ENCODE measurements at regions not wholly inside any gene's neighbourhood (a gene's known extent, or its start where the extent isn't known, plus 50 kb on each side); places are given as distances from the start of the nearest gene placed in this dataset.

GRCh38 chr1:239483391-239483790 lies 97.0 kb downstream of the CHRM3 start:
- Histone ChIP-seq H3K4me1 (ENCODE audit: control insufficient read depth, insufficient read depth, low read length) (no peaks in the 10 kb centered on the region), H3K36me3 (ENCODE audit: control insufficient read depth, insufficient read depth, low read length) (no peaks in the 10 kb centered on the region), H3K9me3 (ENCODE audit: control insufficient read depth, insufficient read depth, low read length) (no peaks in the 10 kb centered on the region), H3K27me3 (ENCODE audit: control insufficient read depth, insufficient read depth, low read length) (no peaks in the 10 kb centered on the region), H3K9ac (ENCODE audit: low read depth, low read length) (no peak overlapping the region), H3K4me3 (ENCODE audit: low read depth, low read length) (no peak overlapping the region)

GRCh38 chr1:239493811-239494414 lies 107.5 kb downstream of the CHRM3 start:
- H3K9me3 ChIP-seq (ENCODE audit: control insufficient read depth, insufficient read depth, low read length): no peaks in the 10 kb centered on the region

DNA sequence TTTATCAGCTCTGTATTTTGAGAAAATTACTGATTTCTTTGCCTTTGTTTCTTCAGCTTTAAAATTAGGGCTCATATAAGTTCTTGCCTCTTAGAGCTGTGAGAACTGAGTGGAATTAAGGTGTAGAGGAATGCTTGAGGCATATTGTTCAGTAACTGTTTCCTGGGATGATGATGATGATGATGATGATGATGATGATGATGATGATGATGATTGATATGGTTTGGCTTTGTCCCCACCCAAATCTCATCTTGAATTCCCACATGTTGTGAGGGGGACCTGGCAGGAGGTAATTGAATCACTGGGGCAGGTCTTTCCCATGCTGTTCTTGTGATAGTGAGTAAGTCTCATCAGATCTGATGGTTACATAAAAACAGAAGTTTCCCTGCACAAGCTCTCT lies 118.7 kb downstream of the CHRM3 start:
- no peak overlapping the region for H3K9ac ChIP-seq (ENCODE audit: low read depth, low read length)
- H3K36me3 ChIP-seq (ENCODE audit: control insufficient read depth, insufficient read depth, low read length): no peaks in the 10 kb centered on the region
- no peaks in the 10 kb centered on the region for H3K27me3 ChIP-seq (ENCODE audit: control insufficient read depth, insufficient read depth, low read length)
- no peaks in the 10 kb centered on the region for H3K4me1 ChIP-seq (ENCODE audit: control insufficient read depth, insufficient read depth, low read length)
- H3K4me3 ChIP-seq (ENCODE audit: low read depth, low read length): no peak overlapping the region
- no peaks in the 10 kb centered on the region for H3K9me3 ChIP-seq (ENCODE audit: control insufficient read depth, insufficient read depth, low read length)

More at GRCh38 chr1:239493811-239494414, 107.5 kb downstream of the CHRM3 start:
- Histone ChIP-seq H3K27me3 (ENCODE audit: control insufficient read depth, insufficient read depth, low read length) (no peaks in the 10 kb centered on the region), H3K4me3 (ENCODE audit: low read depth, low read length) (no peak overlapping the region), H3K9ac (ENCODE audit: low read depth, low read length) (no peak overlapping the region), H3K4me1 (ENCODE audit: control insufficient read depth, insufficient read depth, low read length) (no peaks in the 10 kb centered on the region), H3K36me3 (ENCODE audit: control insufficient read depth, insufficient read depth, low read length) (no peaks in the 10 kb centered on the region)

- H3K36me3 ChIP-seq (ENCODE audit: control insufficient read depth, insufficient read depth, low read length): no peaks in the 10 kb centered on the region
- H3K4me3 ChIP-seq (ENCODE audit: low read depth, low read length): no peak overlapping the region
- no peaks in the 10 kb centered on the region for H3K27me3 ChIP-seq (ENCODE audit: control insufficient read depth, insufficient read depth, low read length)
- H3K9me3 ChIP-seq (ENCODE audit: control insufficient read depth, insufficient read depth, low read length): no peaks in the 10 kb centered on the region
- no peaks in the 10 kb centered on the region for H3K4me1 ChIP-seq (ENCODE audit: control insufficient read depth, insufficient read depth, low read length)
- no peak overlapping the region for H3K9ac ChIP-seq (ENCODE audit: low read depth, low read length)
Observed at GRCh38 chr1:239507826-239508225, 121.5 kb downstream of the CHRM3 start.

GRCh38 chr1:239511875-239512274 lies 125.5 kb downstream of the CHRM3 start:
- Histone ChIP-seq H3K36me3 (ENCODE audit: control insufficient read depth, insufficient read depth, low read length) (no peaks in the 10 kb centered on the region), H3K9me3 (ENCODE audit: control insufficient read depth, insufficient read depth, low read length) (no peaks in the 10 kb centered on the region), H3K4me1 (ENCODE audit: control insufficient read depth, insufficient read depth, low read length) (no peaks in the 10 kb centered on the region), H3K4me3 (ENCODE audit: low read depth, low read length) (no peak overlapping the region), H3K27me3 (ENCODE audit: control insufficient read depth, insufficient read depth, low read length) (no peaks in the 10 kb centered on the region), H3K9ac (ENCODE audit: low read depth, low read length) (no peak overlapping the region)

- Histone ChIP-seq H3K36me3 (ENCODE audit: control insufficient read depth, insufficient read depth, low read length) (no peaks in the 10 kb centered on the region), H3K4me3 (ENCODE audit: low read depth, low read length) (no peak overlapping the region), H3K9me3 (ENCODE audit: control insufficient read depth, insufficient read depth, low read length) (no peaks in the 10 kb centered on the region), H3K9ac (ENCODE audit: low read depth, low read length) (no peak overlapping the region), H3K27me3 (ENCODE audit: control insufficient read depth, insufficient read depth, low read length) (no peaks in the 10 kb centered on the region), H3K4me1 (ENCODE audit: control insufficient read depth, insufficient read depth, low read length) (no peaks in the 10 kb centered on the region)
Observed at GRCh38 chr1:239516579-239516978, 130.2 kb downstream of the CHRM3 start.

- Histone ChIP-seq H3K4me3 (ENCODE audit: low read depth, low read length) (no peak overlapping the region), H3K36me3 (ENCODE audit: control insufficient read depth, insufficient read depth, low read length) (no peaks in the 10 kb centered on the region), H3K27me3 (ENCODE audit: control insufficient read depth, insufficient read depth, low read length) (no peaks in the 10 kb centered on the region), H3K9me3 (ENCODE audit: control insufficient read depth, insufficient read depth, low read length) (no peaks in the 10 kb centered on the region), H3K4me1 (ENCODE audit: control insufficient read depth, insufficient read depth, low read length) (no peaks in the 10 kb centered on the region), H3K9ac (ENCODE audit: low read depth, low read length) (no peak overlapping the region)
Observed at GRCh38 chr1:239526391-239526790, 140.0 kb downstream of the CHRM3 start.

DNA sequence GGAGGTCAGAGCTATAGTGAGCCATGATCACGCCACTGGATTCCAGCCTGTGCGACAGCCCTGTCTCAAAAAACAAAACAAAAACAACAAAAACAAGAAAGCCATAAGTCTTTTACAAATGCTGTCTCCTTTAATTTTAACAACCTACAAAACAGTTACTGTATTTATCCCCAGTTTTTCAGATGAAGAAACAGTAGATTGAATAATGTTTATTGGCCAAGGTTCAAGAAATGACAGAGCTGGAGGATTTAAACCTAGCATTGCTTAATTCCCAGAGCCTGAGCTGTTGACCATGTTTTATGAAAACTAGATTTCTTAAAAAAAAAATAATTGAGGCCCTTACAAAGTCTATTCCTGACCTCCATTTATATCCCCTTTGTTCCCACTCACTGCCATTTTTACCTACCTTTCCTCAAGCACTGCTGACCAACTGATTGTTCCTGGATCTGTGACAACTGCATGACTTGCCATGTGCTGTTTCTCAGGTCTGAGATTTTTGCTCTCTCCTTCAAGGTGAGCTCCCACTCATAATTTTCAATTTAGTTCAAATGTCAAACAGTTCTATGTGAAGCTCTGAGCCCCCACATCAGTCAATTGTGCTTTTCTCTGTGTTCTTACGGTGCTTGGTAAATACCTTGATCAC lies 140.8 kb downstream of the CHRM3 start:
- H3K36me3 ChIP-seq (ENCODE audit: control insufficient read depth, insufficient read depth, low read length): no peaks in the 10 kb centered on the region
- no peaks in the 10 kb centered on the region for H3K27me3 ChIP-seq (ENCODE audit: control insufficient read depth, insufficient read depth, low read length)
- H3K4me1 ChIP-seq (ENCODE audit: control insufficient read depth, insufficient read depth, low read length): no peaks in the 10 kb centered on the region
- no peak overlapping the region for H3K9ac ChIP-seq (ENCODE audit: low read depth, low read length)
- H3K4me3 ChIP-seq (ENCODE audit: low read depth, low read length): no peak overlapping the region
- no peaks in the 10 kb centered on the region for H3K9me3 ChIP-seq (ENCODE audit: control insufficient read depth, insufficient read depth, low read length)

GRCh38 chr1:239536165-239536849 lies 149.9 kb downstream of the CHRM3 start:
- Histone ChIP-seq H3K9me3 (ENCODE audit: control insufficient read depth, insufficient read depth, low read length) (no peaks in the 10 kb centered on the region), H3K9ac (ENCODE audit: low read depth, low read length) (no peak overlapping the region), H3K36me3 (ENCODE audit: control insufficient read depth, insufficient read depth, low read length) (no peaks in the 10 kb centered on the region), H3K4me3 (ENCODE audit: low read depth, low read length) (no peak overlapping the region), H3K4me1 (ENCODE audit: control insufficient read depth, insufficient read depth, low read length) (no peaks in the 10 kb centered on the region), H3K27me3 (ENCODE audit: control insufficient read depth, insufficient read depth, low read length) (no peaks in the 10 kb centered on the region)

DNA sequence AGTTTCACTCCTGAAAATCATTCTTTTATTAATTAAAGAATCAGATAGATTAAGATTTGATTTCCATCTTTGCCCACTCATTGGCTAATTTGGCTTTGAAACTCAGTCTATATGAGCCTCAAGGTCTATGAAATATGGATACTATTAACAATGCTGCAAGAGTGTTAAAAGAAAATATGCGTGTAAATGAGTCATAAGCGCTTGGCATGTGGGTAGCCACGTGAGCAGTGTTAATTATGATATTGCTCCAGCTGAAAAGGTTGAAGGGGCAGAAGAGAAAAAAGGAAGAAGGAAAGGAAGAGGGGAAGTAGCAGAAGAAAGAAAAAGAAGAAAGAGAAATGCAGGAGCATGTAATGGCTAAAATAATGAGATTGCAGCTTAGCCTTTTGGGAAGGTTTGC lies 151.4 kb downstream of the CHRM3 start:
- Histone ChIP-seq H3K4me1 (ENCODE audit: control insufficient read depth, insufficient read depth, low read length) (no peaks in the 10 kb centered on the region), H3K4me3 (ENCODE audit: low read depth, low read length) (no peak overlapping the region), H3K27me3 (ENCODE audit: control insufficient read depth, insufficient read depth, low read length) (no peaks in the 10 kb centered on the region)

DNA sequence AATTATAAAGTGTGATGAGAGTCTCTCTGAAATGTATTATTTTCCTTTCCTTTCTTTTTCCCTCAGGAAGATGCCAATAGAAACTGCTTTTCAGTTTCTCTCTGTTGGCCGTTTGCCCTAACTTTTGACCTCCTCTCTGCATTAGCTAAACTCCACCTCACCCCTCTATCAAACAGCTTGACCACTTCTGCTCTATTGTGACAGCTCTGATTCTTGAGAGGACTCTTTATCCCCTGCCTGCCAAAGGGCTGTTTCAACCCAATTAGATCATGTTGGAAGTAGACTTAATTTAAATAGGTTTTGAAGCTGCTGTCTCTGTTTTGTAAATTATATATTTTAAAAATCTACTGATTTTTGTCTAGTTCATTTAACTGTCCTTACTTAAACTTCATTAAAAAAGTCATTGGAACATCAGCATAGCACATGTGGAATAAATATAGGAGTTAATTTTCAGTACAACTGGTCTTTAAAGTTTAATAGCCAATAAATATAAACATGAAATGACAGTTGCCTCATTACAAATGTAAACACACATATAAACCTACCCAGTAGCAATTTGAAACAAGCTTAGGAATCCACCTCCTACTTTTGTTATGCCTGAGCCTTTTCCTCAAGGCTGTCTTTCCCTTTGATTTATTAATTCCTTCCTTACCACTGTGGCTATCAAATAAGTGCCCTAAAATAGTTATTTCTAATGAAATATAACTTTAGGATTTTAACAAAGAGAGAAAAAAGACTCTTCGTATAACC lies 152.0 kb downstream of the CHRM3 start:
- Histone ChIP-seq H3K9ac (ENCODE audit: low read depth, low read length) (no peak overlapping the region), H3K36me3 (ENCODE audit: control insufficient read depth, insufficient read depth, low read length) (no peaks in the 10 kb centered on the region), H3K4me3 (ENCODE audit: low read depth, low read length) (no peak overlapping the region), H3K4me1 (ENCODE audit: control insufficient read depth, insufficient read depth, low read length) (no peaks in the 10 kb centered on the region), H3K27me3 (ENCODE audit: control insufficient read depth, insufficient read depth, low read length) (no peaks in the 10 kb centered on the region), H3K9me3 (ENCODE audit: control insufficient read depth, insufficient read depth, low read length) (no peaks in the 10 kb centered on the region)

More for the DNA sequence above, 151.4 kb downstream of the CHRM3 start:
- no peaks in the 10 kb centered on the region for H3K9me3 ChIP-seq (ENCODE audit: control insufficient read depth, insufficient read depth, low read length)
- H3K9ac ChIP-seq (ENCODE audit: low read depth, low read length): no peak overlapping the region
- no peaks in the 10 kb centered on the region for H3K36me3 ChIP-seq (ENCODE audit: control insufficient read depth, insufficient read depth, low read length)
